AG09319 (cell line): ENCODE measurements at regions not wholly inside any gene's neighbourhood (a gene's known extent, or its start where the extent isn't known, plus 50 kb on each side); places are given as distances from the start of the nearest gene placed in this dataset.

Experiments used
- DNase-seq: peaks from one replicate; pipeline ENCODE4 v3.0.0-alpha.2; 2010; ENCODE audit warnings: low read depth; ENCODE audit errors: extremely low read depth
- TF ChIP-seq, protein P1 (sequence below): IDR thresholded peaks from 2 replicates; pipeline ENCODE4 v1.5.1; 2011; ENCODE audit warnings: low read depth, mild to moderate bottlenecking, inconsistent platforms, low read length, moderate library complexity

DNA sequence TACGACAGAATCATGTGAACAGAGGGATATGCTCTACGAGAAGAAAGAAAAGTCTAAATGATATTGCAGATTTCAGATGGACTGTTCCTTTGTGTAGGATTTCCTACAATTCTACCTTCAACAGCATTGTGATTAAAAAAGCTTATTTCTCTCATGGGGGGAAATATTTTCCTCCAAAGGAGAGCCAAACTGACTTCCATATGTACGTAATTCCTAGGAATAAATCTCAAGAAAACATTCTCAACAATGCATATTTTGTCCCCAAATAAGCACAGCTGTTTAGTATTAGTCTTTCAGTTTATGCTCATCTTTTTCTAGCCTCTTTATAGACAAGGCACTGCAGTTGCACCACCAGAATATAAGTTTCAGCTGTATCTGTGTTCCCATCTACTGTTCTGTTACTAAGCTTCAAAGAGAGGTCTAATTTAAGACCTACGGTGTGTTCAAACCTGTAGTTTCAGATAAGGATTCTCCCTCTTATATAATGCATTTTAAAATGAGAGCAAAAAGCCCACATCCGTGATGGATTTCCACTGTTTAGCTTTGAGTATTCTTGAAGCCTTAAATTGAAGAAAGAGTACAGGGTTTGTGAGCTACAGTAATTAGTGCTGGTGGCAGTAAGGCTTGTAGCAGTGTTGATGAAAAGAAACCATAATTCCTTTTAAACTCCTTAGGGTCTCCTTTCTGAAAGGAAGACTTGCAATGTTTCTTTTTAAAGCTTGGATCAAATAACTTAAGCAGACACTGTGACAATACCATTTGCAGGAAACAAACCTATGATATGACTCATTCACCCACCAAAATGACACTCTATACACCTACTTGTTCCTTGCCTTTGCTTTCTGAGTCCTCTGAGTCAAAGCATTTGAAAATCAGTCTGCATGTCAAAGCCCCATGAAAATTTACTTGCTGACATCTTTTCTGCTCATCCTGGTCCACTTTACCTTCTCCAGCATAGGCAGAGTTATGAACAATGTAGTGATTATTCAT is 754.1 kb downstream of the NOVA1 start:
- DNase-seq: no peak
- TF ChIP-seq, protein P1, sequence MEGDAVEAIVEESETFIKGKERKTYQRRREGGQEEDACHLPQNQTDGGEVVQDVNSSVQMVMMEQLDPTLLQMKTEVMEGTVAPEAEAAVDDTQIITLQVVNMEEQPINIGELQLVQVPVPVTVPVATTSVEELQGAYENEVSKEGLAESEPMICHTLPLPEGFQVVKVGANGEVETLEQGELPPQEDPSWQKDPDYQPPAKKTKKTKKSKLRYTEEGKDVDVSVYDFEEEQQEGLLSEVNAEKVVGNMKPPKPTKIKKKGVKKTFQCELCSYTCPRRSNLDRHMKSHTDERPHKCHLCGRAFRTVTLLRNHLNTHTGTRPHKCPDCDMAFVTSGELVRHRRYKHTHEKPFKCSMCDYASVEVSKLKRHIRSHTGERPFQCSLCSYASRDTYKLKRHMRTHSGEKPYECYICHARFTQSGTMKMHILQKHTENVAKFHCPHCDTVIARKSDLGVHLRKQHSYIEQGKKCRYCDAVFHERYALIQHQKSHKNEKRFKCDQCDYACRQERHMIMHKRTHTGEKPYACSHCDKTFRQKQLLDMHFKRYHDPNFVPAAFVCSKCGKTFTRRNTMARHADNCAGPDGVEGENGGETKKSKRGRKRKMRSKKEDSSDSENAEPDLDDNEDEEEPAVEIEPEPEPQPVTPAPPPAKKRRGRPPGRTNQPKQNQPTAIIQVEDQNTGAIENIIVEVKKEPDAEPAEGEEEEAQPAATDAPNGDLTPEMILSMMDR: no peak

GRCh38 chr14:25841226-25841625 is 756.6 kb downstream of the NOVA1 start:
- DNase-seq: no peak

GRCh38 chr14:25837551-25837965 is 760.3 kb downstream of the NOVA1 start:
- no peak for DNase-seq
- TF ChIP-seq, protein P1: no peak

More at GRCh38 chr14:25841226-25841625, 756.6 kb downstream of the NOVA1 start:
- TF ChIP-seq, protein P1: no peak

DNA sequence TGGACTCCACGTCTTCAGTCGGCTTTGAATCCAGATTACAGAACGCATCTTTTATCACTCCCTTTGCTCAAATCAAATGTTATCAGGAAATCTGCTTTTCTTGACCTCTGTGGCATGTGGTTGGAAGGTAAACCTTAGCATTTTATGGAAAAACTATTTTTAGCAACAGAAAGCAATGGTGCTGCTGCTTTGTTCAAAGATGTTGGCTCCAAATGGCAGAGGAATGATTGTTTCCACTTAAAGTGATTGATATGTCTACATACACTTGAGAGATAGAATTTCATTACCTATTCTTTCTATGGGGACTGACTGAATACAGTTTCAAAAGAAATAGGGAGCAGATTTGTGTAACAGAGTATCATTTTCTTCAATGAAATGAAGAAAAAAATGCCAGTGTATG is 761.2 kb downstream of the NOVA1 start:
- DNase-seq: no peak

DNA sequence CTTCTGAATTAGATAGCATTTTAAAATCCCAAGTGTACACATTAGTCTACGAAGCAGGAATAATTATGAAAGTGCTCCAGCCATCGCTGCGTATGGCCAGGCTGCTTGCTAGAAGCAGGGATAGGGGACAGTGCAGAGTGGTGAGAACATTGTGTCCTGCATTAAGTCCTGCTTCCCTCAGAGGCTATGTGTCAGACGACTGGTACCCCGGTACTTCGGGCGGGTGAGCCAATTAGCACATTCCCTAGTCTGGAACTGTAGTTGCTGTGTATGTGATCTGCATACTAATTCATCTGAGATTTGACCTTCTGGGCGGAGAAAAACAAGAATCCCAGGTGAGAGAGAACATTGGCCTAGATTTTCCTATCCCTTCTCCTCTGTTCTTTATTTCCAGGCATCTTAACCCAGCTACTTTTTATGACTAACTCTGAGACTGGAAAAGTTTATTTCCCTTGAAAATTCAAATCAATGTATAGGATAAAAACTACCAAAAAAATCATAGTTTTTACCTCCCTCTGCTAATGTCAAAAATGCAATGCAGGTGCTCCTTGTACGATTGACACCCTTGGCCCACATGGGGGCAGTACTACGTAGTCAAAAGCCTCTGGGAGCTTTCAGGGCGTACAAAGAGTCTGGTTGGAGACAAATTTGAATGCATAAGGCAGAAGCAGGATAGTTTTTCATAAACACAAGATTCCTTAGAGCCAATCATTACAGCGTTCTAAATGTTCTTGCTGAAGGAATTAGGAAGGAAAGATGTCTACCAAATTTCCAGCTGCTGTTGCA is 764.3 kb downstream of the NOVA1 start:
- DNase-seq: no peak
- TF ChIP-seq, protein P1: no peak; the same call in 1 of the 2 replicates

More for the DNA sequence above, 761.2 kb downstream of the NOVA1 start:
- TF ChIP-seq, protein P1: no peak

- no peak for DNase-seq
- TF ChIP-seq, protein P1: no peak
Observed at GRCh38 chr14:25832585-25832984, 765.2 kb downstream of the NOVA1 start.
